Esophagus squamous epithelium (tissue), 4 donors: ENCODE measurements at regions not wholly inside any gene's neighbourhood (a gene's known extent, or its start where the extent isn't known, plus 50 kb on each side); places are given as distances from the start of the nearest gene placed in this dataset.

ENCODE experiments used
- POLR2A ChIP-seq, 4 donors: fragments of 450-650 bp; IDR thresholded peaks; one replicate each; pipeline ENCODE4 v1.6.1; 2017; ENCODE audit warnings: antibody characterized with exemption in 4 of 4, mild to moderate bottlenecking in 4 of 4, moderate library complexity in 3 of 4
- TF ChIP-seq, protein P1 (sequence below), 6 experiments: fragments of 450-650 bp in 4 of 6; fragments of 200-600 bp in 2 of 6; sonication (generic) in 2 of 6; IDR thresholded peaks; one replicate each; pipeline ENCODE4 v1.5.1; 2016 to 2019; ENCODE audit warnings: antibody characterized with exemption in 6 of 6, mild to moderate bottlenecking in 4 of 6, moderate library complexity in 4 of 6

DNA sequence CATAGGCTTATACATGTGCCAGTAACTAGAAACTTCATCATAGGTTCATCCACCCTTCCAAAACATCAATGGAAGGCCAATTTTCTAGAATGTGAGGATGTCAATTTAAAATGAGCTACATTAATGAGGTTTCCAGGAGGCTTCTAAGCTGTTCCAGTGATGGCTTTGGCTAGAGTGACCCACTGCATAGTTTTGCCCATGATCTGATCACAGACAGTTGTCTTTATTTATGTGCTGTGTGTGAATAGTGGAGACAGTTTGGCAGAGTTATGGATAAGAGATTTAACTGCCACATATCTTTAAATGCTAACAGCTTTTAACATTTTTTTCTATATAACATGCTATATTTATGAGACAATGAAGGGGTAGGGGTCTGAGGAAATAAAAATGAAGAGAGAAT lies 139.0 kb upstream of the ZNF462 start:
- TF ChIP-seq, protein P1, sequence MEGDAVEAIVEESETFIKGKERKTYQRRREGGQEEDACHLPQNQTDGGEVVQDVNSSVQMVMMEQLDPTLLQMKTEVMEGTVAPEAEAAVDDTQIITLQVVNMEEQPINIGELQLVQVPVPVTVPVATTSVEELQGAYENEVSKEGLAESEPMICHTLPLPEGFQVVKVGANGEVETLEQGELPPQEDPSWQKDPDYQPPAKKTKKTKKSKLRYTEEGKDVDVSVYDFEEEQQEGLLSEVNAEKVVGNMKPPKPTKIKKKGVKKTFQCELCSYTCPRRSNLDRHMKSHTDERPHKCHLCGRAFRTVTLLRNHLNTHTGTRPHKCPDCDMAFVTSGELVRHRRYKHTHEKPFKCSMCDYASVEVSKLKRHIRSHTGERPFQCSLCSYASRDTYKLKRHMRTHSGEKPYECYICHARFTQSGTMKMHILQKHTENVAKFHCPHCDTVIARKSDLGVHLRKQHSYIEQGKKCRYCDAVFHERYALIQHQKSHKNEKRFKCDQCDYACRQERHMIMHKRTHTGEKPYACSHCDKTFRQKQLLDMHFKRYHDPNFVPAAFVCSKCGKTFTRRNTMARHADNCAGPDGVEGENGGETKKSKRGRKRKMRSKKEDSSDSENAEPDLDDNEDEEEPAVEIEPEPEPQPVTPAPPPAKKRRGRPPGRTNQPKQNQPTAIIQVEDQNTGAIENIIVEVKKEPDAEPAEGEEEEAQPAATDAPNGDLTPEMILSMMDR (IDR thresholded peaks at IDR 0.05): no peak
- TF ChIP-seq POLR2A (IDR thresholded peaks at IDR 0.05): no peak
